NB4 (cell line): ENCODE measurements at regions not wholly inside any gene's neighbourhood (a gene's known extent, or its start where the extent isn't known, plus 50 kb on each side); places are given as distances from the start of the nearest gene placed in this dataset.

ENCODE experiments used
- DNase-seq: peaks from one replicate; pipeline ENCODE4 v3.0.0; 2010; ENCODE audit warnings: low read depth
- H3K4me3 ChIP-seq: one replicate; pipeline ENCODE4 v1.5.1; 2011; ENCODE audit warnings: mild to moderate bottlenecking, low read depth, low read length, moderate library complexity
- CTCF ChIP-seq: IDR thresholded peaks from one replicate; pipeline ENCODE4 v1.5.1; 2012; ENCODE audit warnings: low read depth, low read length
- MAX ChIP-seq: IDR thresholded peaks from 2 replicates; pipeline ENCODE4 v1.6.1; 2011; ENCODE audit warnings: low read depth, low read length
- MYC ChIP-seq: IDR thresholded peaks from 2 replicates; pipeline ENCODE4 v1.6.1; 2011; ENCODE audit warnings: low read depth, low read length
- POLR2A ChIP-seq: IDR thresholded peaks from 2 replicates; pipeline ENCODE4 v1.6.1; 2011; ENCODE audit warnings: mild to moderate bottlenecking; ENCODE audit not compliant: insufficient read length; ENCODE audit errors: extremely low read depth

- TF ChIP-seq CTCF (no peak), POLR2A (no peak)
- DNase-seq, result no peak
- H3K4me3 ChIP-seq, result no peak overlapping the region
Measured at GRCh38 chr2:23106242-23106785, 278.7 kb upstream of the KLHL29 start.

GRCh38 chr2:23107327-23107941 is 277.5 kb upstream of the KLHL29 start:
- no peak for DNase-seq
- H3K4me3 ChIP-seq, result no peak overlapping the region
- TF ChIP-seq MYC, result no peak
- TF ChIP-seq CTCF, result no peak
- TF ChIP-seq POLR2A, result no peak
- no peak for TF ChIP-seq MAX

- H3K4me3 ChIP-seq, result no peak overlapping the region
- no peak for TF ChIP-seq MYC
- TF ChIP-seq POLR2A, result no peak
- no peak for TF ChIP-seq CTCF
- DNase-seq, result no peak
Measured at GRCh38 chr2:23111263-23111662, 273.7 kb upstream of the KLHL29 start.

GRCh38 chr2:23112517-23112916 is 272.5 kb upstream of the KLHL29 start:
- no peak for TF ChIP-seq MAX
- no peak for TF ChIP-seq POLR2A
- no peak for TF ChIP-seq CTCF
- TF ChIP-seq MYC, result no peak
- no peak for DNase-seq
- no peak overlapping the region for H3K4me3 ChIP-seq

- H3K4me3 ChIP-seq, result no peak overlapping the region
- TF ChIP-seq MYC (no peak), POLR2A (no peak), CTCF (no peak), MAX (no peak)
- no peak for DNase-seq
Measured at GRCh38 chr2:23114299-23114698, 270.7 kb upstream of the KLHL29 start.

GRCh38 chr2:23118313-23118712 is 266.7 kb upstream of the KLHL29 start:
- H3K4me3 ChIP-seq, result no peak overlapping the region
- no peak for DNase-seq
- TF ChIP-seq MAX (no peak), POLR2A (no peak), CTCF (no peak), MYC (no peak)
